ENCODE measurements at regions not wholly inside any gene's neighbourhood (a gene's known extent, or its start where the extent isn't known, plus 50 kb on each side); places are given as distances from the start of the nearest gene placed in this dataset.

- TF ChIP-seq ZNF70 (CRISPR knock-in tag; IDR thresholded peaks at IDR 0.05): no peak
- no peak for TF ChIP-seq RARB (CRISPR knock-in tag; IDR thresholded peaks at IDR 0.05)
- TF ChIP-seq TCF4 (CRISPR knock-in tag; IDR thresholded peaks at IDR 0.05; ENCODE audit: borderline replicate concordance): no peak
- TF ChIP-seq, protein P1, sequence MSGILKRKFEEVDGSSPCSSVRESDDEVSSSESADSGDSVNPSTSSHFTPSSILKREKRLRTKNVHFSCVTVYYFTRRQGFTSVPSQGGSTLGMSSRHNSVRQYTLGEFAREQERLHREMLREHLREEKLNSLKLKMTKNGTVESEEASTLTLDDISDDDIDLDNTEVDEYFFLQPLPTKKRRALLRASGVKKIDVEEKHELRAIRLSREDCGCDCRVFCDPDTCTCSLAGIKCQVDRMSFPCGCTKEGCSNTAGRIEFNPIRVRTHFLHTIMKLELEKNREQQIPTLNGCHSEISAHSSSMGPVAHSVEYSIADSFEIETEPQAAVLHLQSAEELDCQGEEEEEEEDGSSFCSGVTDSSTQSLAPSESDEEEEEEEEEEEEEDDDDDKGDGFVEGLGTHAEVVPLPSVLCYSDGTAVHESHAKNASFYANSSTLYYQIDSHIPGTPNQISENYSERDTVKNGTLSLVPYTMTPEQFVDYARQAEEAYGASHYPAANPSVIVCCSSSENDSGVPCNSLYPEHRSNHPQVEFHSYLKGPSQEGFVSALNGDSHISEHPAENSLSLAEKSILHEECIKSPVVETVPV (CRISPR knock-in tag; IDR thresholded peaks at IDR 0.05): no peak
- no peak for TF ChIP-seq ZFP30 (CRISPR knock-in tag; IDR thresholded peaks at IDR 0.05)
- no peak for TF ChIP-seq ZC3H10 (CRISPR knock-in tag; IDR thresholded peaks at IDR 0.05)
- no peak for TF ChIP-seq PPARA (CRISPR knock-in tag; IDR thresholded peaks at IDR 0.05; ENCODE audit: borderline replicate concordance)
- no peak for TF ChIP-seq GLIS3 (CRISPR knock-in tag; IDR thresholded peaks at IDR 0.05)
- TF ChIP-seq ESRRG (CRISPR knock-in tag; IDR thresholded peaks at IDR 0.05): no peak
Measured at GRCh38 chr1:41995441-41996130, 76.9 kb upstream of the HIVEP3 start.

Data from SK-N-SH treated with all-trans-retinoic acid at 6 μM for 48 hours (cell line).